NAMALWA (cell line): ENCODE measurements at regions not wholly inside any gene's neighbourhood (a gene's known extent, or its start where the extent isn't known, plus 50 kb on each side); places are given as distances from the start of the nearest gene placed in this dataset.
"Not testable (repeated sequence)": the region's sequence is repeated elsewhere in the genome, so short reads cannot be mapped to it uniquely, and the experiment has no call there.

ENCODE experiments used
- DNase-seq: peaks from one replicate; pipeline ENCODE4 v3.0.0-alpha.2; 2015; ENCODE audit warnings: low spot score

GRCh38 chr1:157321972-157322371 is 183.8 kb upstream of the ETV3 start:
- DNase-seq: not testable (repeated sequence)

GRCh38 chr1:157319567-157319966 is 181.4 kb upstream of the ETV3 start:
- no peak for DNase-seq

- not testable (repeated sequence) for DNase-seq
Observed at GRCh38 chr1:157317229-157317628, 179.0 kb upstream of the ETV3 start.

GRCh38 chr1:157315544-157315943 is 177.3 kb upstream of the ETV3 start:
- no peak for DNase-seq

DNA sequence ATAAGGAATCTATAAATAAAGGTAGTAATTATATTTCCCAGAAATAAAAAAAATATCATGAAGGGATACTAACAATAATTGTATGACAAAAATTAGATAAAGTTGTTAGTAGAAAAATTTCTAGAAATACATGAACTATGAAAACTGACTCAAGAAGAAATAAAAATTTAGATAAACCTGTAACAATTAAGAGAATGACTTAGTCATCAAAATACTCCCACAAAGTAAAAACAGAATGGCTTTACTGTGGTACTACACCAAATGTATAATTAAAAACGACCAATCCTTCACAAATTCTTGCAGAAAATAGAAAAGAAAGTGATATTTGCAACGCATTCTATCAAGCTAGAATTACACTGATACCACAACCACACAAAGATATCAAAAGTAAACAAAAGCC is 176.2 kb upstream of the ETV3 start:
- DNase-seq: no peak

GRCh38 chr1:157313240-157313807 is 175.1 kb upstream of the ETV3 start:
- DNase-seq: no peak

DNA sequence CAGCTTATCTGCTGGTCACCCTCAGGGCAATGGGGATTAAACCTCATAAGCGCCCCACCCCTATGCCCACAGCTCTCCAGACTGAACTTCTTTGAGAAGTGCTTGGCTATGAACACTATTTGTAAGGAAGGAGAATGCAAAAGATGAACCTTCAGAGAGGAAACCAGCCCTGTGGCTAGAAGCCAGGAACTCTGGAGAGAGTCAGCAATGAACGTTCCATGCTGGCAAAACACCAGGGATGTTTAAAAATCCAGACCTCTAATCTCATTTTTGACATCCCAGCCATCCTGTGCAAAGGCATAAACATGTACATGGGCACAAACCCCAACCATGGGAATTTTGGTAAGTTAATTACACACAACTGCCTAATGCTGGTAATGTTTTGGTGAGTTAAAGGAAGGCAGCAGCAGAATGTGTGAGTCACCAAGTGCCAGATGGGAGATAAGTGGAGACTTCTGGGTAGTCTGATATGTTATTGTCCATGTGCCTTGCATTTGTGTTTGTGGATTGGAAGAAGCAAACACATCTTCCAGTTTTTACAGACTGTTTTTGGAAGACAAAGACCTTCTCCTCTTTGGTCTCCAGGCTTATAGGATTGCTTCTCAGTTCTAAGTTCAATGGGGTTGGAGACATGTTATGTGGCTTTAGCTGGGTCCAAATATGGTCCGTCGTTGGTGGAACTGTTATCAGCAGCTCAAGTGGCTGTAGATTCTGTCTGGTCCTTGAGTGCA is 174.1 kb upstream of the ETV3 start:
- no peak for DNase-seq

- no peak for DNase-seq
Observed at GRCh38 chr1:157311730-157312081, 173.5 kb upstream of the ETV3 start.

DNA sequence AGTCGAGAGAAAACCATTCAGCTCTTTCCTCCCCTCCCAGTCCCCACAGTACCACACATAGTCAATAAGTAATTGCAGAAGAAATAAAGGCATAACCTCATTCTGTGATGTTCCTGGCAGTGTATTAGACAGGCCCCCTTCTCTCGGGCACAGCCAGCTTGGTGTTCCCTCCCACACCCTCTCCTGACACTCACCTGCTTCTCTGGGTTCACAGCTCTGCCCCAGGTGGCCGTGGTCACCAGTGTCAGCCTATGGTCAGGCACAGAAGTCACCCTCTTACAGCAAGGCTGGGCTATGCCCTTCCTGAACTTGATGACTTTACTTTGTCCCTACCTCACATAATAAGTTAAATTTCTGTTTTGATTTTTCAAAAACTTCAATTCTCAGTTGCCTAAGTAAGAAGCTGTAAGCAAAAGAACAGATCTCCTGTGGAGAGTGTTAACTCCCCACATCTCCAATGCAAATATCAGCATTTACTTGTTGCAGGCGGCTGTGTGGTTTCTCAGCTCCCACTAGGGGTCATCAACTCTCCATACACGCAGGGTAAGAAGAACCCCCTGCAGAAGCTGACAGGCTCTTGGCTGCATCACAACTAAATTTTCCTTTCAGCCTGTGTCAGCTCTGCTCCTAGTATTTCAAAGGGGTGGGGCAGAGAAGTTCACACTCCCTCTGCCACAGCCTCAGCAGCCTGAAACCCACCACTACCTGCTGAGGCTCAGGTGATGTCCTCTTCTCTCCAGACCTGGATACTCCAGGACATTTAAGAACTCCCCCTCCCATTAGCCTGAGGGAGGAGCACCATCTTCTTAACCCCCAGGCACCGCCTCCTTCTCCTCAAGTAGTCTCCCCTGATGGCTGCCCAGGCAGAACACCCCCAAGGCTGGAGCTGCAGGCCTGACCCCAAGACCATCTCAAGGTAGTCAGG is 172.9 kb upstream of the ETV3 start:
- DNase-seq: peak; percentile 69

- no peak for DNase-seq
Observed at GRCh38 chr1:157310401-157310800, 172.2 kb upstream of the ETV3 start.

- no peak for DNase-seq
Observed at GRCh38 chr1:157307491-157307890, 169.3 kb upstream of the ETV3 start.

GRCh38 chr1:157306896-157307295 is 168.7 kb upstream of the ETV3 start:
- no peak for DNase-seq

DNA sequence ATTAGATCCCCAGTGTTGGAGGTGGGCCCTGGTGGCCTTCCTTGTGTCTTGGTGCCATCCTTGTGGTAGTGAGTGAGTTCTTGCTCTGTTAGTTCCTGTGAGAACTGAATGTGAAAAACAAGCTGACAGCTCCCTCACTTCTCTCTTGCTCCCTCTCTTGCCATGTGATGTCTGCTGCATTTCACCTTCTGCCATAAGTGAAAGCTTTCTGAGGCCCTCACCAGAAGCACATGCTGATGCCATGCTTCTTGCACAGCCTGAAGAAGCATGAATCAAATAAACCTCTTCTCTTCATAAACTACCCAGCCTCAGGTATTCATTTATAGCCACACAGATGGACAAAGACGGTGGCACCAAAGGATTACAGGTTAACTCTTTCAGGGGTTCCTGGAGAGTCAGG is 166.1 kb upstream of the ETV3 start:
- no peak for DNase-seq

GRCh38 chr1:157302724-157303123 is 164.5 kb upstream of the ETV3 start:
- no peak for DNase-seq

GRCh38 chr1:157302199-157302497 is 164.0 kb upstream of the ETV3 start:
- no peak for DNase-seq

GRCh38 chr1:157301477-157302198 is 163.4 kb upstream of the ETV3 start:
- DNase-seq: no peak

DNA sequence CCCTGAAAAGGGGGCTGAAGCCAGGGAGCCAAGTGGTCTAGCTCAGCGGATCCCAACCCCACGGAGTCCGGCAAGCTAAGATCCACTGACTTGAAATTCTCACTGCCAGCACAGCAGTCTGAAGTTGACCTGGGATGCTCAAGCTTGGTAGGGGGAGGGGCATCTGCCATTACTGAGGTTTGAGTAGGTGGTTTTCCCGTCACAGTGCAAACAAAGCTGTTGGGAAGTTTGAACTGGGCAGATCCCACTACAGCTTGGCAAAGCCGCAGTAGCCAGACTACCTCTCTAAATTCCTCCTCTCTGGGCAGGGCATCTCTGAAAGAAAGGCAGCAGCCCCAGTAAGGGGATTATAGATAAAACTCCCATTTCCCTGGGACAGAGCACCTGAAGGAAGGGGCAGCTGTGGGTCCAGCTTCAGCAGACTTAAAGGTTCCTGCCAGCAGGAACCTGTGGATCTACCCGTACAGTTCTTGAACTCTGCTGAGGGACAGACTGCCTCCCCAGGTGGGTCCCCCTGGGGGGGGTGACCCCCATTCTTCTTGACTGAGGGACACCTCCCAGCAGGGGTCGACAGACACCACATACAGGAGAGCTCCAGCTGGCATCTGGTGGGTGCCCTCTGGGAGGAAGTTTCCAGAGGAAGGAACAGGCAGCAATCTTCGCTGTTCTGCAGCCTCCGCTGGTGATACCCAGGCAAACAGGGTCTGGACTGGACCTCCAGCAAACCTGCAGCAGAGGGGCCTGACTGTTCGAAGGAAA is 156.4 kb upstream of the ETV3 start:
- not testable (repeated sequence) for DNase-seq

DNA sequence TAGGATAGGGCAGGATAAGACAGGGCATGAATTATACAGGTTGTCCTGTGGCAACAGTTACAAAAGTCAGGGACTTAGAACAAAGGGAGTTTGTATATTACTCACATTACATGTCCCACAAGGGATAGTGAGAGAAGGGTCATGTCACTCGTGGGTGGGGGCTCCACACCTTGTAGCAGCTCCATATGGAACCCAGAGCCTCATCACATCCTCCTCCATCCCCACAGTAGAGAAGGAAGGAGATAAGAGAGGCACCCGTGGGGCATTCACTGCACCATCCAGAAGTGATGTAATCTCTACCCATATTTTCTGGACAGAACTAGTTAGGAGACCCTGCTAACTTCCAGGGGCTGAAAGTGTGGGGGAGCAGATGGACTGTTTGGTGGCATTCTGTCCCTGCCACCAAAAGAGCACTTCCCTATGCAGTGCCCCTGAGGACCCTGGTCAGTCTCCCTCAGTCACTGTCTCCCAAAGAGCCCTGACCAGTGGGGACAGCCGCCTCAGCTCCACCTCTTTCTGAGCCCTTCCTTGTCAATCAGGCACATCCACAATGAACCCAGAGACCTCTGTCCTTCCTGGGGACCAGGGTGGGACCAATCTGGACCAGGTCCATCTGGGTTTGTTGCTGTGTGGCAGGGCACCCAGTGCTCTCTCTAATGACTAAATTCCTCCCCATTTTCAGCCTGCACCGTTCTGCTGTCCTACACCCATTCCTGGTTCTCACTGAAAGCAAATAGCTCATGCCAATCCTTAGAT is 154.8 kb upstream of the ETV3 start:
- no peak for DNase-seq

DNA sequence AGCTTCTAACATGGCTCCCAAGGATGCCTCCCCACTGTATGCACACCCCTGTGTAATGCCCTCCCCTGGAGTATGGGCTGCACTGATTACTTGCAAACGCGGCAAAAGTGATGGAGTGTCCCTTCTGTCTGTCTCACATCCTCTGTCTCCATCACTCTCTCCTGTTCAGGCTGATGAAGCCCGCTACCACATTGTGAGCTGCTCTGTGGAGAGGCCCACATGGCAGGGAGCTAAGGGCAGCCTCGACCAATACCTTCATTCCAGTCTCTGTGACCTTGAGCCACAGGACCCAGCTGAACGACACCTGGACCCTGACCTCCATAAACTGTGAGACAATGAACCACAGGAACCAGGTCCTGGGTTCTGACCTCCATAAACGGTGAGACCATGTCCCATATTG is 154.1 kb upstream of the ETV3 start:
- no peak for DNase-seq

DNA sequence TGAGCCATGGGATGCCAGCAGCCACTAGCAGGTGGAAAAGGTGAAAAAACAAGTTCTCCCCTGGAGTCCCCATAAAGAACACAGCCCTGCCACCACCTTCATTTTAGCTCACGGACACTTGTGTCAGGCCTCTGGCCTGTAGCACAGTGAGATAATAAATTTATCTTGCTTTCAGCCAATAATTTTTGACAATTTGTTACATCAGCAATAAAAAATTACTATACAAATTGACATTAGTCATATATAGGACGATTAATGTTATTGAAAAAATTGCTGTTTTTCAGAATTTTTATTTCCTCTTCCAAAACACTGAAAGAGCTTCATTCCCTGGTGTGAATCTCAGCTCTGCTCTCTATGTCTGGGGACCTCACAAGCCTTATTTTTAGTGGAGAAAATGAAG is 152.9 kb upstream of the ETV3 start:
- no peak for DNase-seq
